HepG2 (cell line): ENCODE measurements at regions not wholly inside any gene's neighbourhood (a gene's known extent, or its start where the extent isn't known, plus 50 kb on each side); places are given as distances from the start of the nearest gene placed in this dataset.
A peak's percentile ranks its signal among the peaks of the same experiment; 100 is the strongest.

Source experiments
- ATAC-seq: fragments of 200-7000 bp; cut with Tn5 transposase; 3 replicates; pipeline ENCODE4 v1.9.1; 2020; ENCODE audit warnings: mild to moderate bottlenecking, moderate library complexity
- BruUV-seq: library from RNA; stranded (reverse); fragments of 400-500 nt; replicated peaks from 2 replicates; lab custom pipeline; 2021; lab: Mats Ljungman, UMichigan
- CTCF ChIA-PET: fragments of 300-600 bp; formaldehyde crosslinking; extraction: SDS; loops from one replicate; lab custom pipeline; 2021; ENCODE audit warnings: low total read pairs, inconsistent platforms, low intra/inter-chr PET ratio; lab: Yijun Ruan, JAX
- POLR2A ChIA-PET: fragments of 350-600 bp; sonication (Branson Sonifier 250); formaldehyde crosslinking; loops from one replicate; lab custom pipeline; 2020; ENCODE audit warnings: antibody characterized with exemption, inconsistent platforms; lab: Yijun Ruan, JAX
- DNase-seq: peaks from one replicate; pipeline ENCODE4 v3.0.0-alpha.2; 2015; ENCODE audit warnings: low spot score
- FAIRE-seq: peaks from 3 replicates; lab custom pipeline; 2011; peaks lifted over from hg19 to GRCh38; lab: Jason Lieb, UNC
- H2AFZ ChIP-seq: one replicate; pipeline ENCODE4 v1.6.1; 2011; ENCODE audit warnings: low read length, inconsistent platforms
- H3K27ac ChIP-seq: fragments of 300-600 bp; 3 replicates; pipeline ENCODE4 v1.8.0; 2011; ENCODE audit warnings: mixed run types, mild to moderate bottlenecking, mixed read lengths, low read length, inconsistent platforms; ENCODE audit not compliant: insufficient read depth; ENCODE audit errors: extremely low read length
- H3K27me3 ChIP-seq, 2 experiments: fragments of 200-600 bp in 1 of 2; 2 replicates in 1 of 2; 3 replicates in 1 of 2; pipeline versions ENCODE4 v1.6.0 to v1.8.0; 2011; ENCODE audit warnings: low read length in 2 of 2, mild to moderate bottlenecking in 2 of 2, moderate library complexity in 2 of 2, inconsistent platforms in 1 of 2; ENCODE audit not compliant: insufficient read depth in 2 of 2, control insufficient read depth in 1 of 2
- H3K36me3 ChIP-seq, 2 experiments: fragments of 200-600 bp in 1 of 2; replicated peaks in 1 of 2; 2 replicates in 1 of 2; 3 replicates in 1 of 2; pipeline versions ENCODE4 v1.5.1 to v1.8.0; 2011; ENCODE audit warnings: low read length in 2 of 2, inconsistent platforms in 1 of 2; ENCODE audit not compliant: insufficient read depth in 2 of 2, control insufficient read depth in 1 of 2
- H3K4me1 ChIP-seq: 2 replicates; pipeline ENCODE4 v1.5.1; 2012; ENCODE audit warnings: low read length, inconsistent platforms; ENCODE audit not compliant: insufficient read depth
- H3K4me2 ChIP-seq: 2 replicates; pipeline ENCODE4 v1.6.0; 2011; ENCODE audit warnings: low read depth, low read length, inconsistent platforms
- H3K4me3 ChIP-seq, 3 experiments: fragments of 200-600 bp in 1 of 3; sonication (generic), shearing (Covaris generic) in 1 of 3; replicated peaks in 1 of 3; 2 replicates each; pipeline ENCODE4 v1.5.1; 2011 to 2016; ENCODE audit warnings: low read length in 3 of 3, inconsistent platforms in 2 of 3, low read depth in 2 of 3, mild to moderate bottlenecking in 2 of 3, control low read depth in 1 of 3, mixed read lengths in 1 of 3; ENCODE audit not compliant: insufficient read depth in 1 of 3
- H3K79me2 ChIP-seq: one replicate; pipeline ENCODE4 v1.6.1; 2011; ENCODE audit warnings: low read length, inconsistent platforms; ENCODE audit not compliant: insufficient read depth
- H3K9ac ChIP-seq: 2 replicates; pipeline ENCODE4 v1.6.0; 2011; ENCODE audit warnings: mild to moderate bottlenecking, low read depth, low read length, inconsistent platforms; ENCODE audit not compliant: insufficient read depth
- H3K9me3 ChIP-seq: 2 replicates; pipeline ENCODE4 v1.5.1; 2012; ENCODE audit warnings: mild to moderate bottlenecking, low read length
- H4K20me1 ChIP-seq: 2 replicates; pipeline ENCODE4 v1.6.0; 2011; ENCODE audit warnings: inconsistent platforms, mild to moderate bottlenecking, low read length, moderate library complexity; ENCODE audit not compliant: insufficient read depth
- CAMTA2 ChIP-seq: sonication (generic); formaldehyde crosslinking; IDR thresholded peaks from 2 replicates; pipeline ENCODE4 v1.4.0; 2020; ENCODE audit warnings: mild to moderate bottlenecking, missing genetic modification reagents, borderline replicate concordance
- FOSL2 ChIP-seq: sonication (generic); formaldehyde crosslinking; IDR thresholded peaks from 2 replicates; pipeline ENCODE4 v1.4.0; 2020; ENCODE audit warnings: missing genetic modification reagents
- FOXJ3 ChIP-seq: sonication (generic); formaldehyde crosslinking; IDR thresholded peaks from 2 replicates; pipeline ENCODE4 v1.4.0; 2020; ENCODE audit warnings: missing genetic modification reagents, mild to moderate bottlenecking, borderline replicate concordance
- FOXO1 ChIP-seq: sonication (generic); formaldehyde crosslinking; IDR thresholded peaks from 2 replicates; pipeline ENCODE4 v1.4.0; 2020; ENCODE audit warnings: missing genetic modification reagents
- GFI1 ChIP-seq: sonication (generic); formaldehyde crosslinking; IDR thresholded peaks from 2 replicates; pipeline ENCODE4 v1.5.0; 2020; ENCODE audit warnings: missing genetic modification reagents, mild to moderate bottlenecking, borderline replicate concordance
- HNRNPH1 ChIP-seq: fragments of 200-400 bp; formaldehyde crosslinking; optimal IDR thresholded peaks from 2 replicates; pipeline ENCODE3; 2017; ENCODE audit warnings: mild to moderate bottlenecking, low read depth, low read length
- MATR3 ChIP-seq: sonication (generic); formaldehyde crosslinking; IDR thresholded peaks from 2 replicates; pipeline ENCODE4 v1.4.0; 2020; ENCODE audit warnings: missing genetic modification reagents
- RFX1 ChIP-seq: fragments of 450-650 bp; IDR thresholded peaks from 2 replicates; pipeline ENCODE4 v1.6.1; 2017
- SIX4 ChIP-seq: sonication (generic); formaldehyde crosslinking; IDR thresholded peaks from 2 replicates; pipeline ENCODE4 v1.4.0; 2020; ENCODE audit warnings: missing genetic modification reagents
- SRSF1 ChIP-seq: fragments of 200-400 bp; formaldehyde crosslinking; optimal IDR thresholded peaks from 2 replicates; pipeline ENCODE3; 2017; ENCODE audit warnings: mild to moderate bottlenecking, low read depth, low read length, moderate library complexity
- TFAP4 ChIP-seq: sonication (generic); IDR thresholded peaks from 2 replicates; pipeline ENCODE4 v1.6.1; 2016; ENCODE audit warnings: low read depth, borderline replicate concordance
- ZNF274 ChIP-seq: sonication (generic); formaldehyde crosslinking; IDR thresholded peaks from 2 replicates; pipeline ENCODE4 v1.5.1; 2020; ENCODE audit warnings: mild to moderate bottlenecking, missing genetic modification reagents
- ZSCAN31 ChIP-seq: sonication (generic); formaldehyde crosslinking; IDR thresholded peaks from 2 replicates; pipeline ENCODE4 v1.5.0; 2020; ENCODE audit warnings: low read depth, mild to moderate bottlenecking, missing genetic modification reagents
- WGBS: methylation state at CpG from one replicate; pipeline ENCODE4 v1.1.6; 2017; ENCODE audit warnings: low lambda C conversion rate; 5-methylcytosine and 5-hydroxymethylcytosine counted together
- in situ Hi-C: cut with HindIII; loops from 2 replicates; pipeline ENCODE4 v1.10.0; 2017; ENCODE audit warnings: low pct_unique_long_range_greater_than_20kb; ENCODE audit not compliant: extremely low pct_ligation_motif_present
- intact Hi-C: fragments of 100-400 bp; cut with micrococcal nuclease; formaldehyde crosslinking; loops from one replicate; pipeline ENCODE4 v1.10.0; 2022; ENCODE audit not compliant: unreplicated experiment
- TF ChIP-seq, protein P1 (sequence below): sonication (generic); formaldehyde crosslinking; IDR thresholded peaks from 2 replicates; pipeline ENCODE4 v1.4.0; 2020; ENCODE audit warnings: missing genetic modification reagents
- TF ChIP-seq, protein P2 (sequence below): sonication (generic); formaldehyde crosslinking; IDR thresholded peaks from 2 replicates; pipeline ENCODE4 v1.5.1; 2020; ENCODE audit warnings: mild to moderate bottlenecking, missing genetic modification reagents
- TF ChIP-seq, protein P3 (sequence below): sonication (generic); formaldehyde crosslinking; conservative IDR thresholded peaks from 2 replicates; pipeline ENCODE4 v1.4.0; 2020; ENCODE audit warnings: missing genetic modification reagents

GRCh38 chr3:145518639-145519038, 642.3 kb downstream of the PLOD2 start (continued):
- TF ChIP-seq, protein P1, sequence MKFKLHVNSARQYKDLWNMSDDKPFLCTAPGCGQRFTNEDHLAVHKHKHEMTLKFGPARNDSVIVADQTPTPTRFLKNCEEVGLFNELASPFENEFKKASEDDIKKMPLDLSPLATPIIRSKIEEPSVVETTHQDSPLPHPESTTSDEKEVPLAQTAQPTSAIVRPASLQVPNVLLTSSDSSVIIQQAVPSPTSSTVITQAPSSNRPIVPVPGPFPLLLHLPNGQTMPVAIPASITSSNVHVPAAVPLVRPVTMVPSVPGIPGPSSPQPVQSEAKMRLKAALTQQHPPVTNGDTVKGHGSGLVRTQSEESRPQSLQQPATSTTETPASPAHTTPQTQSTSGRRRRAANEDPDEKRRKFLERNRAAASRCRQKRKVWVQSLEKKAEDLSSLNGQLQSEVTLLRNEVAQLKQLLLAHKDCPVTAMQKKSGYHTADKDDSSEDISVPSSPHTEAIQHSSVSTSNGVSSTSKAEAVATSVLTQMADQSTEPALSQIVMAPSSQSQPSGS, result peak; percentile 54; the same call in 1 of the 2 replicates
- peak; percentile 48; the same call in 1 of the 2 replicates for TF ChIP-seq FOXJ3 (CRISPR knock-in tag)
- no peak for TF ChIP-seq ZNF274 (CRISPR knock-in tag)
- no peak for TF ChIP-seq SRSF1
- peak; percentile 38; the same call in 1 of the 2 replicates for TF ChIP-seq FOSL2 (CRISPR knock-in tag)
- TF ChIP-seq, protein P2, sequence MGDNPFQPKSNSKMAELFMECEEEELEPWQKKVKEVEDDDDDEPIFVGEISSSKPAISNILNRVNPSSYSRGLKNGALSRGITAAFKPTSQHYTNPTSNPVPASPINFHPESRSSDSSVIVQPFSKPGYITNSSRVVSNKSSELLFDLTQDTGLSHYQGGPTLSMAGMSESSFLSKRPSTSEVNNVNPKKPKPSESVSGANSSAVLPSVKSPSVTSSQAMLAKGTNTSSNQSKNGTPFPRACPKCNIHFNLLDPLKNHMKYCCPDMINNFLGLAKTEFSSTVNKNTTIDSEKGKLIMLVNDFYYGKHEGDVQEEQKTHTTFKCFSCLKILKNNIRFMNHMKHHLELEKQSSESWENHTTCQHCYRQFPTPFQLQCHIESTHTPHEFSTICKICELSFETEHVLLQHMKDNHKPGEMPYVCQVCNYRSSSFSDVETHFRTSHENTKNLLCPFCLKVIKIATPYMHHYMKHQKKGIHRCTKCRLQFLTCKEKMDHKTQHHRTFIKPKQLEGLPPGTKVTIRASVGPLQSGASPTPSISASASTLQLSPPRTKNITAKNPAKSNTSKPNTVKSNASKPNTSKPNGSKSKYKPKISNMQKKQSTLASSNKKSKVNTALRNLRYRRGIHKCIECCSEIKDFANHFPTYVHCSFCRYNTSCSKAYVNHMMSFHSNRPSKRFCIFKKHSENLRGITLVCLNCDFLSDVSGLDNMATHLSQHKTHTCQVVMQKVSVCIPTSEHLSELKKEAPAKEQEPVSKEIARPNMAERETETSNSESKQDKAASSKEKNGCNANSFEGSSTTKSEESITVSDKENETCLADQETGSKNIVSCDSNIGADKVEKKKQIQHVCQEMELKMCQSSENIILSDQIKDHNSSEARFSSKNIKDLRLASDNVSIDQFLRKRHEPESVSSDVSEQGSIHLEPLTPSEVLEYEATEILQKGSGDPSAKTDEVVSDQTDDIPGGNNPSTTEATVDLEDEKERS (CRISPR knock-in tag), result no peak
- TF ChIP-seq, all 625 proteins: peak for 79

- WGBS, result 22% methylated on average over 6 of the region's 6 CpGs
- in situ Hi-C loops, result no loop called here
- Histone ChIP-seq H3K36me3 (no peaks in the 10 kb centered on the region), H3K4me2 (peak overlapping the region; percentile 14; the same call in 1 of the 2 replicates), H3K27me3 (no peaks in the 10 kb centered on the region), H3K9ac (no peak overlapping the region), H3K27ac (no peak overlapping the region), H3K4me1 (peaks cover 34% of the 10 kb centered on the region), H4K20me1 (no peaks in the 10 kb centered on the region), H2AFZ (no peak overlapping the region), H3K4me3 (no peak overlapping the region), H3K9me3 (no peaks in the 10 kb centered on the region), H3K79me2 (no peaks in the 10 kb centered on the region)
- TF ChIP-seq RFX1 (no peak), TFAP4 (no peak), MATR3 (CRISPR knock-in tag) (no peak), GFI1 (CRISPR knock-in tag) (no peak), ZSCAN31 (CRISPR knock-in tag) (no peak), HNRNPH1 (no peak), SIX4 (CRISPR knock-in tag) (no peak), CAMTA2 (CRISPR knock-in tag) (no peak), FOXO1 (CRISPR knock-in tag) (no peak)
- TF ChIP-seq, protein P3, sequence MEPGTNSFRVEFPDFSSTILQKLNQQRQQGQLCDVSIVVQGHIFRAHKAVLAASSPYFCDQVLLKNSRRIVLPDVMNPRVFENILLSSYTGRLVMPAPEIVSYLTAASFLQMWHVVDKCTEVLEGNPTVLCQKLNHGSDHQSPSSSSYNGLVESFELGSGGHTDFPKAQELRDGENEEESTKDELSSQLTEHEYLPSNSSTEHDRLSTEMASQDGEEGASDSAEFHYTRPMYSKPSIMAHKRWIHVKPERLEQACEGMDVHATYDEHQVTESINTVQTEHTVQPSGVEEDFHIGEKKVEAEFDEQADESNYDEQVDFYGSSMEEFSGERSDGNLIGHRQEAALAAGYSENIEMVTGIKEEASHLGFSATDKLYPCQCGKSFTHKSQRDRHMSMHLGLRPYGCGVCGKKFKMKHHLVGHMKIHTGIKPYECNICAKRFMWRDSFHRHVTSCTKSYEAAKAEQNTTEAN (CRISPR knock-in tag), result no peak
- BruUV-seq, result no TSS peak
- ChIA-PET POLR2A (no interaction called here), CTCF (no interaction called here)
- DNase-seq (no peak), FAIRE-seq (no peak), ATAC-seq (no peak)
- intact Hi-C loops, result loop anchor here (10.0 kb wide), 1 partner anchor 75 kb away; no protein-coding TSS in a partner anchor
Observed at GRCh38 chr3:145519398-145520047, 641.5 kb downstream of the PLOD2 start.
